Right lobe of liver (tissue), 4 donors: ENCODE measurements at regions not wholly inside any gene's neighbourhood (a gene's known extent, or its start where the extent isn't known, plus 50 kb on each side); places are given as distances from the start of the nearest gene placed in this dataset.

Experiments used
- CTCF ChIP-seq, 4 donors: fragments of 200-600 bp in 3 of 4; fragments of 450-650 bp in 1 of 4; IDR thresholded peaks; one replicate each; pipeline versions ENCODE4 v1.5.1 to v1.8.0; 2016 to 2022; ENCODE audit warnings: antibody characterized with exemption in 4 of 4, mild to moderate bottlenecking in 2 of 4
- POLR2A ChIP-seq: fragments of 450-650 bp; IDR thresholded peaks from one replicate; pipeline ENCODE4 v1.6.1; 2017; ENCODE audit warnings: antibody characterized with exemption, mild to moderate bottlenecking
- donor health status: DM: no; HTN: no; CAD: no.
- donor health status: DM: no; HTN: no; CAD: no.
- donor health status: DM: no; HTN: yes; CAD: no.

DNA sequence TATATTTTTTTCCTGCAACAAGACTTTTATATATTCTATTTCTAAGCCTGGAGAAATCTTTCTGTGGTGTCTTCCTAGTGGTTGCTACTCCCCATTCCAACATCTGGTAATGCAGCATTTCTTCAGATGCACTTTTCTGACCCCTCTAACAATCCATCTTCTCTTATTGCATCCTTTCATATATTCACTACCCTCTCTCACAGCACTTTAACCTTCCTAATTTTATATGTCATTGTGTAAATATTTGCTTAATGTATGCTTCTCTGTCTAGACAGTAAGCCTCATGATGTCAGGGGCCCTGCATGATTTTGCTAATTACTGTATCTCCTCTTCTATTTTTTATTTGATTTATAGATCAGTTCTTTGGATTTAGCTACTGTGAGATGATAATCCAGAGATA is 701.6 kb downstream of the KCNA4 start:
- no peak for TF ChIP-seq CTCF (IDR thresholded peaks at IDR 0.05)
- TF ChIP-seq POLR2A = no peak
